IPS-15b (cell line): ENCODE measurements at regions not wholly inside any gene's neighbourhood (a gene's known extent, or its start where the extent isn't known, plus 50 kb on each side); places are given as distances from the start of the nearest gene placed in this dataset.

Experiments used
- H3K27me3 ChIP-seq: one replicate; pipeline ENCODE4 v1.6.1; 2013; ENCODE audit warnings: low read length; ENCODE audit not compliant: control insufficient read depth, insufficient read depth
- H3K36me3 ChIP-seq: one replicate; pipeline ENCODE4 v1.6.1; 2013; ENCODE audit warnings: low read length; ENCODE audit not compliant: control insufficient read depth, insufficient read depth
- H3K4me1 ChIP-seq: one replicate; pipeline ENCODE4 v1.6.1; 2013; ENCODE audit warnings: mild to moderate bottlenecking, low read length; ENCODE audit not compliant: control insufficient read depth, insufficient read depth
- H3K4me3 ChIP-seq: one replicate; pipeline ENCODE4 v1.5.1; 2013; ENCODE audit warnings: low read depth, low read length
- H3K9ac ChIP-seq: one replicate; pipeline ENCODE4 v1.6.1; 2013; ENCODE audit warnings: low read depth, mild to moderate bottlenecking, low read length
- H3K9me3 ChIP-seq: one replicate; pipeline ENCODE4 v1.6.1; 2013; ENCODE audit warnings: mild to moderate bottlenecking, low read length; ENCODE audit not compliant: control insufficient read depth, insufficient read depth

GRCh38 chr16:50933262-50933661, 191.4 kb downstream of the CYLD start:
- Histone ChIP-seq H3K27me3 (no peaks in the 10 kb centered on the region), H3K4me1 (no peaks in the 10 kb centered on the region), H3K9me3 (no peaks in the 10 kb centered on the region), H3K36me3 (no peaks in the 10 kb centered on the region), H3K9ac (no peak overlapping the region), H3K4me3 (no peak overlapping the region)

GRCh38 chr16:50932348-50932935, 190.6 kb downstream of the CYLD start:
- Histone ChIP-seq H3K9ac (no peak overlapping the region), H3K4me3 (no peak overlapping the region), H3K4me1 (no peaks in the 10 kb centered on the region), H3K36me3 (no peaks in the 10 kb centered on the region), H3K27me3 (no peaks in the 10 kb centered on the region), H3K9me3 (no peaks in the 10 kb centered on the region)

- Histone ChIP-seq H3K27me3 (no peaks in the 10 kb centered on the region), H3K4me3 (no peak overlapping the region), H3K4me1 (no peaks in the 10 kb centered on the region), H3K9ac (no peak overlapping the region), H3K36me3 (no peaks in the 10 kb centered on the region), H3K9me3 (no peaks in the 10 kb centered on the region)
Measured at GRCh38 chr16:50928065-50928464, 186.2 kb downstream of the CYLD start.

GRCh38 chr16:50925758-50926357, 184.0 kb downstream of the CYLD start:
- no peaks in the 10 kb centered on the region for H3K27me3 ChIP-seq
- no peaks in the 10 kb centered on the region for H3K9me3 ChIP-seq
- H3K4me3 ChIP-seq, result no peak overlapping the region
- H3K9ac ChIP-seq, result no peak overlapping the region
- no peaks in the 10 kb centered on the region for H3K36me3 ChIP-seq
- no peaks in the 10 kb centered on the region for H3K4me1 ChIP-seq

GRCh38 chr16:50924759-50925545, 183.1 kb downstream of the CYLD start:
- Histone ChIP-seq H3K9me3 (no peaks in the 10 kb centered on the region), H3K4me3 (no peak overlapping the region), H3K4me1 (no peaks in the 10 kb centered on the region), H3K27me3 (no peaks in the 10 kb centered on the region), H3K9ac (no peak overlapping the region), H3K36me3 (no peaks in the 10 kb centered on the region)

- Histone ChIP-seq H3K36me3 (no peaks in the 10 kb centered on the region), H3K9ac (no peak overlapping the region), H3K4me1 (no peaks in the 10 kb centered on the region)
Measured at GRCh38 chr16:50917950-50918703, 176.2 kb downstream of the CYLD start.

GRCh38 chr16:50916040-50916439, 174.2 kb downstream of the CYLD start:
- H3K4me3 ChIP-seq, result no peak overlapping the region
- no peak overlapping the region for H3K9ac ChIP-seq
- H3K4me1 ChIP-seq, result no peaks in the 10 kb centered on the region
- no peaks in the 10 kb centered on the region for H3K36me3 ChIP-seq
- H3K9me3 ChIP-seq, result no peaks in the 10 kb centered on the region
- H3K27me3 ChIP-seq, result no peaks in the 10 kb centered on the region

More at GRCh38 chr16:50917950-50918703, 176.2 kb downstream of the CYLD start:
- H3K27me3 ChIP-seq, result no peaks in the 10 kb centered on the region
- no peaks in the 10 kb centered on the region for H3K9me3 ChIP-seq
- no peak overlapping the region for H3K4me3 ChIP-seq

GRCh38 chr16:50915120-50915519, 173.2 kb downstream of the CYLD start:
- Histone ChIP-seq H3K36me3 (no peaks in the 10 kb centered on the region), H3K4me3 (no peak overlapping the region), H3K9me3 (no peaks in the 10 kb centered on the region), H3K4me1 (no peaks in the 10 kb centered on the region), H3K27me3 (no peaks in the 10 kb centered on the region), H3K9ac (no peak overlapping the region)

GRCh38 chr16:50910736-50911100, 168.8 kb downstream of the CYLD start:
- Histone ChIP-seq H3K4me3 (no peak overlapping the region), H3K9ac (no peak overlapping the region), H3K27me3 (no peaks in the 10 kb centered on the region), H3K36me3 (no peaks in the 10 kb centered on the region), H3K4me1 (no peaks in the 10 kb centered on the region), H3K9me3 (no peaks in the 10 kb centered on the region)

- H3K4me3 ChIP-seq, result no peak overlapping the region
- H3K27me3 ChIP-seq, result no peaks in the 10 kb centered on the region
- no peaks in the 10 kb centered on the region for H3K9me3 ChIP-seq
- H3K36me3 ChIP-seq, result no peaks in the 10 kb centered on the region
- H3K9ac ChIP-seq, result no peak overlapping the region
- no peaks in the 10 kb centered on the region for H3K4me1 ChIP-seq
Measured at GRCh38 chr16:50909831-50910735, 168.2 kb downstream of the CYLD start.

GRCh38 chr16:50908468-50908867, 166.6 kb downstream of the CYLD start:
- Histone ChIP-seq H3K4me3 (no peak overlapping the region), H3K9me3 (no peaks in the 10 kb centered on the region)

More at GRCh38 chr16:50908468-50908867, 166.6 kb downstream of the CYLD start:
- Histone ChIP-seq H3K4me1 (no peaks in the 10 kb centered on the region), H3K9ac (no peak overlapping the region), H3K27me3 (no peaks in the 10 kb centered on the region), H3K36me3 (no peaks in the 10 kb centered on the region)
